Skeletal muscle satellite cell (primary cell): ENCODE measurements at regions not wholly inside any gene's neighbourhood (a gene's known extent, or its start where the extent isn't known, plus 50 kb on each side); places are given as distances from the start of the nearest gene placed in this dataset.

ENCODE experiments used
- H3K27me3 ChIP-seq: 2 replicates; pipeline ENCODE4 v1.7.0; 2013; ENCODE audit warnings: low read length; ENCODE audit not compliant: control insufficient read depth, insufficient read depth
- H3K36me3 ChIP-seq: 2 replicates; pipeline ENCODE4 v1.7.0; 2013; ENCODE audit warnings: mild to moderate bottlenecking, control low read depth, low read length; ENCODE audit not compliant: insufficient read depth
- H3K4me1 ChIP-seq: 2 replicates; pipeline ENCODE4 v1.7.0; 2013; ENCODE audit warnings: low read length; ENCODE audit not compliant: control insufficient read depth, insufficient read depth
- H3K4me2 ChIP-seq: 2 replicates; pipeline ENCODE4 v1.7.0; 2013; ENCODE audit warnings: mild to moderate bottlenecking, low read length
- H3K4me3 ChIP-seq: 2 replicates; pipeline ENCODE4 v1.7.0; 2013; ENCODE audit warnings: low read length
- H3K9ac ChIP-seq: 2 replicates; pipeline ENCODE4 v1.7.0; 2013; ENCODE audit warnings: mild to moderate bottlenecking, low read depth, low read length, moderate library complexity
- H3K9me3 ChIP-seq: replicated peaks from 2 replicates; pipeline ENCODE4 v1.7.0; 2013; ENCODE audit warnings: mild to moderate bottlenecking, control low read depth, low read length

GRCh38 chr20:23207826-23208540 is 121.9 kb upstream of the CD93 start:
- Histone ChIP-seq H3K4me2 (no peak overlapping the region), H3K4me1 (no peaks in the 10 kb centered on the region), H3K36me3 (no peaks in the 10 kb centered on the region), H3K9me3 (no peaks in the 10 kb centered on the region), H3K27me3 (peaks cover 63% of the 10 kb centered on the region), H3K9ac (no peak overlapping the region), H3K4me3 (no peak overlapping the region)

- Histone ChIP-seq H3K27me3 (peaks cover 61% of the 10 kb centered on the region), H3K4me2 (no peak overlapping the region), H3K4me3 (no peak overlapping the region), H3K9ac (no peak overlapping the region), H3K4me1 (no peaks in the 10 kb centered on the region), H3K9me3 (no peaks in the 10 kb centered on the region), H3K36me3 (no peaks in the 10 kb centered on the region)
Observed at GRCh38 chr20:23206995-23207394, 120.9 kb upstream of the CD93 start.

- Histone ChIP-seq H3K9ac (no peak overlapping the region), H3K9me3 (no peaks in the 10 kb centered on the region), H3K27me3 (peaks cover 53% of the 10 kb centered on the region), H3K4me1 (no peaks in the 10 kb centered on the region), H3K4me2 (no peak overlapping the region), H3K36me3 (no peaks in the 10 kb centered on the region), H3K4me3 (no peak overlapping the region)
Observed at GRCh38 chr20:23206061-23206460, 119.9 kb upstream of the CD93 start.

- Histone ChIP-seq H3K4me1 (no peaks in the 10 kb centered on the region), H3K9me3 (no peaks in the 10 kb centered on the region), H3K9ac (no peak overlapping the region), H3K36me3 (no peaks in the 10 kb centered on the region), H3K27me3 (peaks cover 50% of the 10 kb centered on the region), H3K4me2 (no peak overlapping the region), H3K4me3 (no peak overlapping the region)
Observed at GRCh38 chr20:23205611-23206041, 119.5 kb upstream of the CD93 start.

GRCh38 chr20:23205211-23205610 is 119.1 kb upstream of the CD93 start:
- no peak overlapping the region for H3K9ac ChIP-seq
- H3K27me3 ChIP-seq = peaks cover 48% of the 10 kb centered on the region
- no peaks in the 10 kb centered on the region for H3K9me3 ChIP-seq
- H3K4me2 ChIP-seq = no peak overlapping the region
- H3K36me3 ChIP-seq = no peaks in the 10 kb centered on the region
- no peak overlapping the region for H3K4me3 ChIP-seq
- H3K4me1 ChIP-seq = no peaks in the 10 kb centered on the region

GRCh38 chr20:23203951-23204730 is 118.0 kb upstream of the CD93 start:
- Histone ChIP-seq H3K4me1 (no peaks in the 10 kb centered on the region), H3K9me3 (no peaks in the 10 kb centered on the region), H3K4me3 (no peak overlapping the region), H3K27me3 (peaks cover 47% of the 10 kb centered on the region), H3K36me3 (no peaks in the 10 kb centered on the region), H3K9ac (no peak overlapping the region), H3K4me2 (no peak overlapping the region)

GRCh38 chr20:23203310-23203709 is 117.2 kb upstream of the CD93 start:
- Histone ChIP-seq H3K9ac (no peak overlapping the region), H3K9me3 (no peaks in the 10 kb centered on the region), H3K4me3 (no peak overlapping the region), H3K36me3 (no peaks in the 10 kb centered on the region), H3K4me2 (no peak overlapping the region), H3K27me3 (peaks cover 47% of the 10 kb centered on the region), H3K4me1 (no peaks in the 10 kb centered on the region)

- Histone ChIP-seq H3K9me3 (no peaks in the 10 kb centered on the region), H3K4me1 (no peaks in the 10 kb centered on the region), H3K36me3 (no peaks in the 10 kb centered on the region), H3K4me3 (no peak overlapping the region), H3K4me2 (no peak overlapping the region), H3K27me3 (peaks cover 47% of the 10 kb centered on the region), H3K9ac (no peak overlapping the region)
Observed at GRCh38 chr20:23201658-23202057, 115.5 kb upstream of the CD93 start.

GRCh38 chr20:23200914-23201313 is 114.8 kb upstream of the CD93 start:
- Histone ChIP-seq H3K9me3 (no peaks in the 10 kb centered on the region), H3K9ac (no peak overlapping the region), H3K4me1 (no peaks in the 10 kb centered on the region), H3K4me2 (no peak overlapping the region), H3K36me3 (no peaks in the 10 kb centered on the region), H3K27me3 (peaks cover 41% of the 10 kb centered on the region), H3K4me3 (no peak overlapping the region)

GRCh38 chr20:23200413-23200812 is 114.3 kb upstream of the CD93 start:
- Histone ChIP-seq H3K4me2 (no peak overlapping the region), H3K9me3 (no peaks in the 10 kb centered on the region), H3K4me3 (no peak overlapping the region), H3K4me1 (no peaks in the 10 kb centered on the region), H3K36me3 (no peaks in the 10 kb centered on the region), H3K9ac (no peak overlapping the region), H3K27me3 (peaks cover 38% of the 10 kb centered on the region)

GRCh38 chr20:23199356-23199755 is 113.2 kb upstream of the CD93 start:
- Histone ChIP-seq H3K9ac (no peak overlapping the region), H3K4me2 (no peak overlapping the region), H3K27me3 (peaks cover 28% of the 10 kb centered on the region), H3K4me3 (no peak overlapping the region), H3K36me3 (no peaks in the 10 kb centered on the region), H3K4me1 (no peaks in the 10 kb centered on the region), H3K9me3 (no peaks in the 10 kb centered on the region)

GRCh38 chr20:23198815-23199214 is 112.7 kb upstream of the CD93 start:
- Histone ChIP-seq H3K9me3 (no peaks in the 10 kb centered on the region), H3K4me2 (no peak overlapping the region), H3K4me3 (no peak overlapping the region), H3K4me1 (no peaks in the 10 kb centered on the region), H3K27me3 (peaks cover 22% of the 10 kb centered on the region), H3K36me3 (no peaks in the 10 kb centered on the region), H3K9ac (no peak overlapping the region)
